ENCODE measurements at regions not wholly inside any gene's neighbourhood (a gene's known extent, or its start where the extent isn't known, plus 50 kb on each side); places are given as distances from the start of the nearest gene placed in this dataset.
"Not testable (repeated sequence)": the region's sequence is repeated elsewhere in the genome, so short reads cannot be mapped to it uniquely, and the experiment has no call there.

GRCh38 chr3:177609613-177610012 is 412.3 kb upstream of the TBL1XR1 start:
- no peak for DNase-seq

DNA sequence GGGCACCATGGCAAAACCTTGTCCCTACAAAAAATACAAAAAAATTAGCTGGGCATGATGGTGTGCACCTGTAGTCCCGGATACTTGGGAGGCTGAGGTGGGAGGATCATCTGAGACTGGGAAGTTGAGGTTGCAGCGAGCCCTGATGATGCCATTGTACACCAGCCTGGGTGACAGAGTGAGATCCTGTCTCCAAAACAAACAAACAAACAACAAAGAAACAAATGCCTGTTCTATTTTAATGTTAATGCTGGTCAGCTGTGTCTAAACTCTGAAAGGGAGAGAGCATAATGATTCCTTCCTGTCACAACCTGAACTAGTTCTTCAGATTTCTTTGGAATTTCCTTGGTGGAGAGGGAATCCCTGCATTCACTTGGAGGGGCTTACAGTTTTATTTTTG is 413.0 kb upstream of the TBL1XR1 start:
- no peak for DNase-seq

DNA sequence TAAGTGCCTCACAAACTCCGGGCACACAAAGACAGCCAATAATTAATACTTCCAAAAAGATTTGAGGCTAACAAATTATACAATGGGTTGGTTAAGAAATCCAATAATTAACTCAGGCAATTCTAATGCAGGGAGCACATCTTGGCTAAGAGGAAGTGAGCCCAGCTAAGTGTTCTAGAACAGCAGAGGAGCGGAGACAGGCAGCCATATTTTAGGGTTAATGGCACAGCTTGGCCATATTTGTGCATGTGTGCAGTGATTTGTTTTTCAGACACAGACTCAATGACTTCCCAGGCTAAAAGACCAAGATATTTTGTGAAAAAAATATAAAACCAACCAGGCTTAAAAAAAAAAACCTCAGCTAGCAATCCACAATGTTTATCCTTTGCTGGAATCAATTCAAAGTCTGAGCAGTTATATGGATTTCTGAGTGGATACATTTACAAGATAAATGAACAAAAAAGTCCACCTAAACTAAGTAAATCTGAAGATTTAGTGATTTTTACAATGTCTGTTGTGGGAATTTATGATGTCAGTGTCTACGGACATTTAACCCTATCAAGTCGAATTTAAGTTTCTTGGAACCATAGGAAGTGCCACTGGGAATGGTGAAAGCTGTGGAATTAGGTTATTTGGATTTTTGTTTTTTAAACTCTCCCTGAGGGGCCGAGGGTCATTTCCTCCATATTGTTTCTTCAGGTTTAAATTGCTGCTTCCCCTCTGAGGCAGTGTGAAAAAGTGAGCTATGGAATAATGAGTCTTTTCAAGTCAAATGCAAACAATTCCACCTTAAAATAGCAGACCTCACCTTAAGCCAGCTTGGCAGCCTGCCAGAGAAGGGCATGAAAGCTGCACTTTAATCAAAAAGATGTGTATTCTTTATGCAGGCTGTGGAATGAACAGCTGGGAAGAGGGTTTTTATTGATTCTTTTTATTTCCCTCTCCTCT is 413.7 kb upstream of the TBL1XR1 start:
- no peak for DNase-seq

GRCh38 chr3:177611752-177612334 is 414.6 kb upstream of the TBL1XR1 start:
- DNase-seq: no peak

GRCh38 chr3:177613901-177614300 is 416.6 kb upstream of the TBL1XR1 start:
- DNase-seq: no peak

- peak; percentile 19 to 67 for DNase-seq
Observed at GRCh38 chr3:177615015-177615414, 417.7 kb upstream of the TBL1XR1 start.

DNA sequence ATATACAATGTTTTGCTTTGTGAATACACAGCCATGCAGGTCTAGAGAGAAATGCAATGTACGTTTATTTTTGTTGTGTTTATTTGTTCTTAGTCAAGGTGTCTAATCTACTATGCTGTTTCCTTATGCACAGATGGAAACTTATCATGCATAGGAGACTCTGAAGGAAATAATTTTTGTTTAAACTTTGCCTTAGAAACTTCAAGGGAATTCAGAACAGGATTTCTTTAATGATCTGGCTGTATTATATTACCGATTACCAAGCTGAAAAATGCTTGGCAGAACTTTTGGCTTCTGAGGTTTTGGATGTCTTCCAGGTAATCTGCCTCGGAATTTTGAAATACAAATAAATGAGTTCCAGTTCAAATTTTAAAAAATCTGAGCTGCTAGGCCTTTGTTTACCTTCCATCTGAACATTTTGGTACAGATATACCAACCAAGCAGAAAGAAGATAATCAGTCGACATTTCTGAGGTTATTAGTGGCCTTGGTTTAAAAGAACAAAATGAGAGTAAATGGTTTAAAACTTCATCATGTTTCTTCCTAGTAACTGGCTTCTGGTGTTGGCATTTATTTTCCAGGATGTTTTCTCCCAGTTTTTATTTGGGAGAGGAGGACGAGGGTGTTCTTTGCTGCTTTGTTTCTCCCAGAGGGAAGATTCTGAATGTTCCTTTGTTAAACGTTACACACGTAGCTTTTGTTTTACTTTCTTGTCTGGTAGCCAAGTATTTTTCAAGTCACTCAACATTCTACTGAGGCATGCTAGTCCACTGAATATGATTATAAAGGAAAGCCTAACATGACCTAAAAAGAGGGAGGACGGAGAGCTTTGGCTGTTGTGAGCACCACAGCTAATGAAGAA is 421.8 kb upstream of the TBL1XR1 start:
- DNase-seq: no peak

- DNase-seq: no peak
Observed at GRCh38 chr3:177620073-177620472, 422.8 kb upstream of the TBL1XR1 start.

DNA sequence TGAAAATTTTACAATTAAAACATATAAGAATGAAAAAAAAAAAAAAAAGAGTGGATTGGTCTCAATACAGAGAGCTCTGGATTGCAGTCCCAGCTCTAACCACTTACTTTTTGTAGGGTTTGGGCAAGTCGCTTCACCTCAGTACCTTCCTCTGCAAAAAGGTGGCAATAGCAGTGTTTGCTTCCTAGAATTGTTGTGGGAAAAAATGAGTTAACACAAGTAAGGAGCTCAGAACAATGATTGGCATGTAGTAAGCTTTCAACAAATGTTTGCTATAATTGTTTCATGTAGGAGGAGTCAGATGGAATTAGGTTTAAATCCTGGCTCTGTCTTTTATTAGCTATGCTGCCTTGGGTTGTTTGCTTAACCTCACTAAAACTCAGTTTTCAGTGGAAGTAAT is 425.2 kb upstream of the TBL1XR1 start:
- DNase-seq: no peak

GRCh38 chr3:177622982-177623617 is 425.8 kb upstream of the TBL1XR1 start:
- DNase-seq: no peak

GRCh38 chr3:177624528-177625495 is 427.5 kb upstream of the TBL1XR1 start:
- DNase-seq: no peak

- DNase-seq: no peak
Observed at GRCh38 chr3:177626045-177626444, 428.8 kb upstream of the TBL1XR1 start.

GRCh38 chr3:177628095-177628719 is 430.9 kb upstream of the TBL1XR1 start:
- not testable (repeated sequence) for DNase-seq

DNA sequence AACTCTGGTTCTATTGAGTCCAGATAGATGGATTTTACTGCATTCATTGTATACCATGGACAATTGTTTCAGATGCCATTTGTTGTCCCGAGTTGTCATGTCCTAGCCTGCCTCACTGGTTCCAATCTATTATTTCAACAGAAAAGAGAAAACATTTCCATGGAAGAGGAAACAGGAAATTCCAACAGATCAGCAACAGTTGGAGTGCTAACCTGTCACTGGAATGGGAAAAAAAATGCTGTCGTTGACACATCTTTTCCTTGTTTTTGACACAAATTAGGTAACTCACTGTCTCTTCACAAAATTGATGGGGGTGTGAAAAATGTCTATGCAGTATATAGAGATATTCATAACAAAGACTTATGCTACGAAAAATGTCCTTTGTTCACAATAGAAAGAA is 432.0 kb upstream of the TBL1XR1 start:
- DNase-seq: no peak

- no peak for DNase-seq
Observed at GRCh38 chr3:177633671-177634207, 436.5 kb upstream of the TBL1XR1 start.

DNA sequence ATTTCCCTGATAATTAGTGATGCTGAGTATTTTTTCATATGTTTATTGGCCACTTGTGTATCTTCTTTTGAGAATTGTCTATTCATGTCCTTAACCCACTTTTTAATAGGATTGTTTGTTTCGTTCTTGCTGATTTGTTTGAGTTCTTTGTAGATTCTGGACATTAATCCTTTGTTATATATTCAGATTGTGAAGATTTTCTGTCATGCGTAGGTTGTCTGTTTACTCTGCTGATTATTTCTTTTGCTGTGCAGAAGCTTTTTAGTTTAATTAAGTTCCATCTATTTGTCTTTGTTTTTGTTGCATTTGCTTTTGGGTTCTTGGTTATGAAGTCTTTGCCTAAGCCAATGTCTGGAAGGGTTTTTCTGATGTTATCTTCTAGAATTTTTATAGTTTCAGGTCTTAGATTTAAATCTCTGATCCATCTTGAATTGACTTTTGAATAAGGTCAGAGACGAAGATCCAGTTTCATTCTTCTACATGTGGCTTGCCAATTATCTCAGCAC is 438.4 kb upstream of the TBL1XR1 start:
- not testable (repeated sequence) for DNase-seq

- no peak for DNase-seq
Observed at GRCh38 chr3:177640319-177640965, 443.2 kb upstream of the TBL1XR1 start.

DNA sequence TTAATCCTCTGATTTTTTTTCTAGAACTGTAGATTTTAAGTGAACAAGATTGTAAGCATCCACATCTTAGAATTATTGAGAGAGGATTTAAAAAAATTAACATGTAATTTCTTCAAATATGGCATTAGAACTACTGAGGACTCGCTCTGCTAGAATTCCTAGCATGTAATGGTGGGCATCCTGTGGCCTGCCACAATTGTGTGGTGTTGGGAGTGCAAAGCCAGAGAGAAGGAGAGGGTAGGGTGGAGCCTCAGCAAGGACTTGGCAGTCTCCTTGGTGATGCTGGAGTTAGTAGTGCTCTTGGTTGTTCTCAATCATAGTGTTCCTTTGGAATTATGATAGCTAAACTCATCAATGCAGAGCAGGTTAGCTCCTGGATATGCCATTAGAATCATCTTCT is 443.9 kb upstream of the TBL1XR1 start:
- no peak for DNase-seq

DNA sequence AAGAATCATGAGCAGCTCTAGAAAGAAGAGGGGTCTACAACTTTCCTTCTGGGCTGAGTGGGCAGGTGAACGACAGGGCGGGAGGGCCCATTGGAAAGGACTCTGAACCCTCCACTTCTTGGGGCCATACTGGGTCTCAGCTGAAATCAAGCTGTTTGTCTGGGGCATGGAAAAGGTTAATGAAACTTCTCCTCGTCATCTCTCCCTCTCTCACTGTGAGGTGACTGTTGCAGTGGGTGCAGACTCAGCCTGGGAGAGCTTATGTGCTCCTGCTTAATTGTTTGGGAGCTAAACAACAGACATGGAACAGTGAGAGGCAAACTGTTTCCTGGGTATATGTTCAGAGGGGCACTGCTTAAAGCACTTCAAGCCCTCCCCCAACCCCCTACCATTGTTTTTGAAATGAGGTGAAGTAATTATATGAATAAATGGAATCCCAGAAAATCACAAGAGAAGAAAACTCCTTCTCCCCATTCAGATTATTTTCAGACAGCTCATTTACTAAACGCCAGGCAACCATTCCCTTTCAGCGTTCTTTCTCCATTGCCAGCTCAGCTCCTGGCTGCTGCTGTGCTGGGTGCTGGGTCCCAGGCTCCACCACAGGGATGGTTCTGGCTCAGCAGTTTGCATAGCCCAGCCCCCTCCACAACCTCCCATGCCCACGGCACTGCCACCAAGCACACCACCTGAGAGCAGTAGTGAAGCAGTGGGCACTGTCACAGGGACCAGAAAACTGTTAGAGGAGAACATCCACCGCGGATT is 444.9 kb upstream of the TBL1XR1 start:
- no peak for DNase-seq

GRCh38 chr3:177642804-177643125 is 445.5 kb upstream of the TBL1XR1 start:
- no peak for DNase-seq
